SK-N-SH treated with all-trans-retinoic acid at 6 μM for 48 hours (cell line): ENCODE measurements at regions not wholly inside any gene's neighbourhood (a gene's known extent, or its start where the extent isn't known, plus 50 kb on each side); places are given as distances from the start of the nearest gene placed in this dataset.

Experiments
- TCF4 ChIP-seq: fragments of 250-450 bp; sonication (Bioruptor Pico); IDR thresholded peaks from 2 replicates; pipeline ENCODE4 v1.8.0; 2021; ENCODE audit warnings: mild to moderate bottlenecking, moderate library complexity, borderline replicate concordance
- TOX ChIP-seq: fragments of 250-450 bp; sonication (Bioruptor Pico); IDR thresholded peaks from 2 replicates; pipeline ENCODE4 v1.8.0; 2021; ENCODE audit warnings: mild to moderate bottlenecking, moderate library complexity, borderline replicate concordance
- ZFP3 ChIP-seq: fragments of 250-450 bp; sonication (Bioruptor Pico); IDR thresholded peaks from 2 replicates; pipeline ENCODE4 v1.5.0; 2020; ENCODE audit warnings: mild to moderate bottlenecking, moderate library complexity
- ZNF8 ChIP-seq: fragments of 450-650 bp; formaldehyde crosslinking; IDR thresholded peaks from 2 replicates; pipeline ENCODE4 v1.5.0; 2020; ENCODE audit warnings: mild to moderate bottlenecking, moderate library complexity
- TF ChIP-seq, protein P1 (sequence below): fragments of 250-450 bp; sonication (Bioruptor Pico); IDR thresholded peaks from 2 replicates; pipeline ENCODE4 v1.8.0; 2020; ENCODE audit warnings: mild to moderate bottlenecking, moderate library complexity, borderline replicate concordance

DNA sequence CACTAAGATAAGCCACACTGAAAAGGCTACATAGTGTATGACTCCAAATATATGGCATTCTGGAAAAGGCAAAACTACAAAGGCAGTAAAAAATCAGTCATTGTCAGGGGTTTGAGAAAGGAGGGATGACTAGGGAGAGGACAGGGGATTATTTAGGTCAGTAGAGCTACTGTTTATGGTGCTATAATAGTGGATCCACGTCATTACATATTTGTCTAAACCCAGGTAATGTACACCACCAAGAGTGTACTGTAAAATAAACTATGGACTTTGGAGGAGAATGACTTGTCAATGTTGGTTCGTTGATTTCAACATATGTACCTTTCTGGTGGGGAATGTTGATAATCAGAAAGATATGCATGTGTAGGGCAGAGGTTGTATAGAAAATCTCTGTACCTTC lies 837.6 kb downstream of the FAM133A start:
- TF ChIP-seq ZFP3 (CRISPR knock-in tag), result no peak
- TF ChIP-seq ZNF8 (CRISPR knock-in tag), result no peak
- no peak for TF ChIP-seq TOX (CRISPR knock-in tag)
- TF ChIP-seq, protein P1, sequence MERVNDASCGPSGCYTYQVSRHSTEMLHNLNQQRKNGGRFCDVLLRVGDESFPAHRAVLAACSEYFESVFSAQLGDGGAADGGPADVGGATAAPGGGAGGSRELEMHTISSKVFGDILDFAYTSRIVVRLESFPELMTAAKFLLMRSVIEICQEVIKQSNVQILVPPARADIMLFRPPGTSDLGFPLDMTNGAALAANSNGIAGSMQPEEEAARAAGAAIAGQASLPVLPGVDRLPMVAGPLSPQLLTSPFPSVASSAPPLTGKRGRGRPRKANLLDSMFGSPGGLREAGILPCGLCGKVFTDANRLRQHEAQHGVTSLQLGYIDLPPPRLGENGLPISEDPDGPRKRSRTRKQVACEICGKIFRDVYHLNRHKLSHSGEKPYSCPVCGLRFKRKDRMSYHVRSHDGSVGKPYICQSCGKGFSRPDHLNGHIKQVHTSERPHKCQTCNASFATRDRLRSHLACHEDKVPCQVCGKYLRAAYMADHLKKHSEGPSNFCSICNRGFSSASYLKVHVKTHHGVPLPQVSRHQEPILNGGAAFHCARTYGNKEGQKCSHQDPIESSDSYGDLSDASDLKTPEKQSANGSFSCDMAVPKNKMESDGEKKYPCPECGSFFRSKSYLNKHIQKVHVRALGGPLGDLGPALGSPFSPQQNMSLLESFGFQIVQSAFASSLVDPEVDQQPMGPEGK, result no peak
- TF ChIP-seq TCF4 (CRISPR knock-in tag), result no peak
